ENCODE measurements at regions not wholly inside any gene's neighbourhood (a gene's known extent, or its start where the extent isn't known, plus 50 kb on each side); places are given as distances from the start of the nearest gene placed in this dataset.

- POLR2A ChIA-PET = no interaction called here
- H3K4me3 ChIP-seq (ENCODE audit: low read depth, low read length) = no peak overlapping the region
- no peak for TF ChIP-seq CTCF (IDR thresholded peaks at IDR 0.05; ENCODE audit: insufficient read depth, low read length, missing control alignments)
- DNase-seq (ENCODE audit: low read depth, low spot score) = no peak
- CTCF ChIA-PET = no interaction called here
Observed at GRCh38 chr3:25171897-25172296, 256.2 kb upstream of the RARB start.

GRCh38 chr3:25173606-25174005 is 254.5 kb upstream of the RARB start:
- DNase-seq (ENCODE audit: low read depth, low spot score) = no peak
- POLR2A ChIA-PET = no interaction called here
- CTCF ChIA-PET = no interaction called here
- no peak for TF ChIP-seq CTCF (IDR thresholded peaks at IDR 0.05; ENCODE audit: insufficient read depth, low read length, missing control alignments)
- H3K4me3 ChIP-seq (ENCODE audit: low read depth, low read length) = no peak overlapping the region

- TF ChIP-seq CTCF (IDR thresholded peaks at IDR 0.05; ENCODE audit: insufficient read depth, low read length, missing control alignments) = no peak
- CTCF ChIA-PET = interaction anchor here (2.1 kb wide), 1 partner anchor 420 kb away, joined by 4 read pairs; no protein-coding TSS in a partner anchor
- DNase-seq (ENCODE audit: low read depth, low spot score) = no peak
- H3K4me3 ChIP-seq (ENCODE audit: low read depth, low read length) = no peak overlapping the region
- POLR2A ChIA-PET = no interaction called here
Observed at GRCh38 chr3:25174251-25174650, 253.8 kb upstream of the RARB start.

GRCh38 chr3:25177041-25177440 is 251.0 kb upstream of the RARB start:
- CTCF ChIA-PET = no interaction called here
- TF ChIP-seq CTCF (IDR thresholded peaks at IDR 0.05; ENCODE audit: insufficient read depth, low read length, missing control alignments) = no peak

GRCh38 chr3:25178672-25179071 is 249.4 kb upstream of the RARB start:
- CTCF ChIA-PET = no interaction called here
- TF ChIP-seq CTCF (IDR thresholded peaks at IDR 0.05; ENCODE audit: insufficient read depth, low read length, missing control alignments) = no peak
- no peak overlapping the region for H3K4me3 ChIP-seq (ENCODE audit: low read depth, low read length)
- DNase-seq (ENCODE audit: low read depth, low spot score) = no peak
- POLR2A ChIA-PET = no interaction called here

More at GRCh38 chr3:25177041-25177440, 251.0 kb upstream of the RARB start:
- POLR2A ChIA-PET = no interaction called here
- H3K4me3 ChIP-seq (ENCODE audit: low read depth, low read length) = no peak overlapping the region
- no peak for DNase-seq (ENCODE audit: low read depth, low spot score)

- POLR2A ChIA-PET = no interaction called here
- no peak overlapping the region for H3K4me3 ChIP-seq (ENCODE audit: low read depth, low read length)
- no peak for DNase-seq (ENCODE audit: low read depth, low spot score)
- CTCF ChIA-PET = no interaction called here
- no peak for TF ChIP-seq CTCF (IDR thresholded peaks at IDR 0.05; ENCODE audit: insufficient read depth, low read length, missing control alignments)
Observed at GRCh38 chr3:25181096-25181495, 247.0 kb upstream of the RARB start.

Data from AG04449 (cell line).